Hepatocyte (in vitro differentiated cells): ENCODE measurements at regions not wholly inside any gene's neighbourhood (a gene's known extent, or its start where the extent isn't known, plus 50 kb on each side); places are given as distances from the start of the nearest gene placed in this dataset.

Source experiments
- EZH2 ChIP-seq: fragments of 200-600 bp; sonication (generic); IDR thresholded peaks from 2 replicates; pipeline ENCODE4 v1.6.1; 2016; ENCODE audit warnings: antibody characterized with exemption, mild to moderate bottlenecking, borderline replicate concordance
- TF ChIP-seq, protein P1 (sequence below): fragments of 200-600 bp; sonication (generic); IDR thresholded peaks from 2 replicates; pipeline ENCODE4 v1.5.1; 2016; ENCODE audit warnings: antibody characterized with exemption, mild to moderate bottlenecking; ENCODE audit not compliant: poor library complexity

GRCh38 chr12:125402874-125403789 is 337.9 kb downstream of the AACS start:
- TF ChIP-seq, protein P1, sequence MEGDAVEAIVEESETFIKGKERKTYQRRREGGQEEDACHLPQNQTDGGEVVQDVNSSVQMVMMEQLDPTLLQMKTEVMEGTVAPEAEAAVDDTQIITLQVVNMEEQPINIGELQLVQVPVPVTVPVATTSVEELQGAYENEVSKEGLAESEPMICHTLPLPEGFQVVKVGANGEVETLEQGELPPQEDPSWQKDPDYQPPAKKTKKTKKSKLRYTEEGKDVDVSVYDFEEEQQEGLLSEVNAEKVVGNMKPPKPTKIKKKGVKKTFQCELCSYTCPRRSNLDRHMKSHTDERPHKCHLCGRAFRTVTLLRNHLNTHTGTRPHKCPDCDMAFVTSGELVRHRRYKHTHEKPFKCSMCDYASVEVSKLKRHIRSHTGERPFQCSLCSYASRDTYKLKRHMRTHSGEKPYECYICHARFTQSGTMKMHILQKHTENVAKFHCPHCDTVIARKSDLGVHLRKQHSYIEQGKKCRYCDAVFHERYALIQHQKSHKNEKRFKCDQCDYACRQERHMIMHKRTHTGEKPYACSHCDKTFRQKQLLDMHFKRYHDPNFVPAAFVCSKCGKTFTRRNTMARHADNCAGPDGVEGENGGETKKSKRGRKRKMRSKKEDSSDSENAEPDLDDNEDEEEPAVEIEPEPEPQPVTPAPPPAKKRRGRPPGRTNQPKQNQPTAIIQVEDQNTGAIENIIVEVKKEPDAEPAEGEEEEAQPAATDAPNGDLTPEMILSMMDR, result peak; percentile 57
- no peak for TF ChIP-seq EZH2
